Lung (tissue), 11 donors: ENCODE measurements at regions not wholly inside any gene's neighbourhood (a gene's known extent, or its start where the extent isn't known, plus 50 kb on each side); places are given as distances from the start of the nearest gene placed in this dataset.

Source experiments
- ATAC-seq: fragments of 200-7000 bp; cut with Tn5 transposase; one replicate; pipeline ENCODE4 v1.9.1; 2020; ENCODE audit warnings: moderate number of reproducible peaks; ENCODE audit not compliant: insufficient read depth, low FRiP score
- DNase-seq, 3 donors: peaks; one replicate each; pipeline ENCODE4 v3.0.0-alpha.2; 2013 to 2017
- H3K27ac ChIP-seq, 2 donors: one replicate each; pipeline ENCODE4 v1.5.1; 2013; ENCODE audit warnings: mild to moderate bottlenecking in 2 of 2, moderate library complexity in 2 of 2, control low read depth in 1 of 2, inconsistent platforms in 1 of 2, low read depth in 1 of 2, low read length in 1 of 2
- H3K27me3 ChIP-seq, 3 donors: one replicate each; pipeline ENCODE4 v1.5.1; 2013; ENCODE audit warnings: low read length in 2 of 3; ENCODE audit not compliant: control insufficient read depth in 3 of 3, insufficient read depth in 3 of 3
- H3K36me3 ChIP-seq, 4 donors: one replicate each; pipeline ENCODE4 v1.5.1; 2013; ENCODE audit warnings: low read length in 4 of 4, mild to moderate bottlenecking in 1 of 4, moderate library complexity in 1 of 4; ENCODE audit not compliant: control insufficient read depth in 4 of 4, insufficient read depth in 4 of 4
- H3K4me1 ChIP-seq, 5 donors: one replicate each; pipeline ENCODE4 v1.5.1; 2013; ENCODE audit warnings: low read length in 5 of 5, mild to moderate bottlenecking in 2 of 5, moderate library complexity in 1 of 5; ENCODE audit not compliant: control insufficient read depth in 5 of 5, insufficient read depth in 5 of 5
- H3K4me3 ChIP-seq: one replicate; pipeline ENCODE4 v1.5.1; 2013; ENCODE audit warnings: mild to moderate bottlenecking, control low read depth, moderate library complexity
- H3K9ac ChIP-seq, 2 donors: one replicate each; pipeline ENCODE4 v1.5.1; 2013; ENCODE audit warnings: low read length in 2 of 2, control low read depth in 1 of 2; ENCODE audit not compliant: insufficient read depth in 1 of 2
- H3K9me3 ChIP-seq, 4 donors: one replicate each; pipeline ENCODE4 v1.5.1; 2013; ENCODE audit warnings: low read length in 3 of 4, mild to moderate bottlenecking in 1 of 4, moderate library complexity in 1 of 4; ENCODE audit not compliant: control insufficient read depth in 4 of 4, insufficient read depth in 3 of 4
- WGBS, 2 donors: extraction: QIAGEN DNeasy Blood & Tissue Kit; methylation state at CpG; one replicate each; pipeline ENCODE4 v1.1.7; 2013; 5-methylcytosine and 5-hydroxymethylcytosine counted together
- TF ChIP-seq, protein P1 (sequence below): IDR thresholded peaks from 2 replicates; pipeline ENCODE4 v1.5.1; 2012; ENCODE audit warnings: mild to moderate bottlenecking; ENCODE audit errors: control extremely low read depth, extremely low read depth
- donor health status: control.
- donor health status: control.
- donor health status: Bipolar disorder and iron deficiency.
- donor health status: healthy.
- donor health status: DM: yes; HTN: yes; CAD: no.

DNA sequence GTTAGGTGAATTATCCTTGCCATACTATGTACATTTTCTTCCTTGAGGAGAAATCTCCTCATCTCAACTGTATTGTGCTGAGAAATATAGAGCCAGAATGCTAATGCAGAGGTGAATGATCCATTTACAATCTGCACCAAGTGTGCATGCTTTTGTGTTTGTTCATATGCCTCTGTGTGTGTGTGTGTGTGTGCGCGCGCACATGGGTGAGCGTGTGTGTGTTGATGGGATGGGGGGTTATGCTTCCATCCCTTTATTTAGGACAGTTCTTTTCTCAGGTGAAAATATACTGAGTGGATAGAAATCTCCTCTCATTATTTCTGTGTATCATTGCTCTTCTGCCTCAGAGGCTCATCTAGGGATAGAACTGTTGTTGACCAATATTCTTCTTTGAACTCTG, 626.1 kb downstream of the MCTP2 start:
- 95 to 98% methylated on average over 4 of the region's 4 CpGs for WGBS, 2 donors
- TF ChIP-seq, protein P1, sequence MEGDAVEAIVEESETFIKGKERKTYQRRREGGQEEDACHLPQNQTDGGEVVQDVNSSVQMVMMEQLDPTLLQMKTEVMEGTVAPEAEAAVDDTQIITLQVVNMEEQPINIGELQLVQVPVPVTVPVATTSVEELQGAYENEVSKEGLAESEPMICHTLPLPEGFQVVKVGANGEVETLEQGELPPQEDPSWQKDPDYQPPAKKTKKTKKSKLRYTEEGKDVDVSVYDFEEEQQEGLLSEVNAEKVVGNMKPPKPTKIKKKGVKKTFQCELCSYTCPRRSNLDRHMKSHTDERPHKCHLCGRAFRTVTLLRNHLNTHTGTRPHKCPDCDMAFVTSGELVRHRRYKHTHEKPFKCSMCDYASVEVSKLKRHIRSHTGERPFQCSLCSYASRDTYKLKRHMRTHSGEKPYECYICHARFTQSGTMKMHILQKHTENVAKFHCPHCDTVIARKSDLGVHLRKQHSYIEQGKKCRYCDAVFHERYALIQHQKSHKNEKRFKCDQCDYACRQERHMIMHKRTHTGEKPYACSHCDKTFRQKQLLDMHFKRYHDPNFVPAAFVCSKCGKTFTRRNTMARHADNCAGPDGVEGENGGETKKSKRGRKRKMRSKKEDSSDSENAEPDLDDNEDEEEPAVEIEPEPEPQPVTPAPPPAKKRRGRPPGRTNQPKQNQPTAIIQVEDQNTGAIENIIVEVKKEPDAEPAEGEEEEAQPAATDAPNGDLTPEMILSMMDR, result no peak
- no peak overlapping the region for H3K4me3 ChIP-seq
- H3K9me3 ChIP-seq, result peaks cover 0 to 2% (median 0%) of the 10 kb centered on the region in 4 donors
- no peak for DNase-seq
- H3K9ac ChIP-seq, result no peak overlapping the region
- no peak overlapping the region for H3K27ac ChIP-seq
- no peaks in the 10 kb centered on the region for H3K36me3 ChIP-seq
- no peaks in the 10 kb centered on the region for H3K4me1 ChIP-seq
- ATAC-seq, result no peak
- H3K27me3 ChIP-seq, result no peaks in the 10 kb centered on the region

DNA sequence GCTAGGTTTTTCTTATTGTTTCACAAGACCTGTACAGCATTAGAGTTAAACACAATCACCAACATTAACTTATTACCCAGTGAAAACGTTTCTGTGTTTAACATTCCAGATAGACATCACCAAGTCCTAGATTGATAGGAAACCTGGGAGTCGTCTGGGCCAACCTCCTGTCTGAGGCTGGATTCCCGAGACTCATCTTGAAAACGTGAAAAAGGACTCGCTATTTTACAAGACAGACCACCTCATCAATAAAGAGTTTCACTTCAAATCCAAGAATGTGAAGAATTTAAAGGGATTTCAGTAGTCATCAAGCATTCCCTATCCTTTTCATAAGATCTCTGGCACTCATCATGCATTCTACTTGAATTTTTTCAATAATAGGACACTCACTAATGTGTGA, 626.6 kb downstream of the MCTP2 start:
- ATAC-seq (no peak), DNase-seq (no peak)
- Histone ChIP-seq H3K4me1 (no peaks in the 10 kb centered on the region), H3K9me3 (peaks cover 0 to 2% (median 0%) of the 10 kb centered on the region in 4 donors), H3K9ac (no peak overlapping the region), H3K36me3 (no peaks in the 10 kb centered on the region), H3K27ac (no peak overlapping the region), H3K27me3 (no peaks in the 10 kb centered on the region), H3K4me3 (no peak overlapping the region)
- WGBS, 2 donors, result 55 to 71% methylated on average over 4 to 5 of the region's 5 CpGs
- TF ChIP-seq, protein P1, result no peak

DNA sequence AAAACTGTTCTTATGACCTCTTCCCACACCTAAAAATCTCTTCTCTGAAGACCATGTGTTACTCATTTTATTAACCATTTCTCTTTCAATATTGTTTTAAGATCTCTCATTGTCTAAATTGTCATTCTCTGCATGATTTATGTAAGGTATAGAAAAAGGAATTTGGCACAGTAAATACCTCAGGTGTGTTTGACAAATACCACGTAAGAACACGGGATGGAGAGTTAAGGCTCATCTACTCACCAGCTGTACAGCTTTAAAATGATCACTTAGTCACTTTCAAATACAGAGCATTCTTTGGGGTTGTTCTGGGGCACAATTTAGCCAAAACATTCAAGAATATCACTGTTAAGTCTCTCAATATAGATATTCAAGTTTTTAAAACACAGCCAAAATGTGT, 627.1 kb downstream of the MCTP2 start:
- Histone ChIP-seq H3K4me1 (no peaks in the 10 kb centered on the region), H3K9me3 (peaks cover 0 to 2% (median 0%) of the 10 kb centered on the region in 4 donors), H3K9ac (no peak overlapping the region), H3K27ac (no peak overlapping the region), H3K36me3 (no peaks in the 10 kb centered on the region), H3K27me3 (no peaks in the 10 kb centered on the region), H3K4me3 (no peak overlapping the region)
- ATAC-seq, result no peak
- no peak for DNase-seq
- TF ChIP-seq, protein P1, result no peak
- 61 to 81% methylated on average over 2 of the region's 2 CpGs for WGBS, 2 donors

DNA sequence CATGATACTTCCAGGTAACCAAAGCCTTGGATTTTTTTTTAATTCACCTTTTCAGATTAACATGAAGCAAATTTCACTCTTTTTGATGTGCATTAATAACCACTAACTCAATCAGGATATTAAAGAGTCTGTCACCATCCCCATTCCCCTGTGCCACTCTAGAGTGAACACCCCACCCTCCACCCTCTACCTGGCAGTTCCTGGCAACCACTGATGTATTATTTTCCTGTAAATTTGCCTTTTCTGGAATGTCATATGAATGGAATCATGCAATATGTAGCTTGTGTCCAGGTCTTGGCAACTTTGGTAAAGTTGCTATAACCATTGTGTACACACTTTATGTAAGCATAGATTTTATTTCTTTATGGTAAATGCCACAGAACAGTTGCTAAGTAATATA, 627.6 kb downstream of the MCTP2 start:
- no peak overlapping the region for H3K27ac ChIP-seq
- no peaks in the 10 kb centered on the region for H3K36me3 ChIP-seq
- no peak for DNase-seq
- ATAC-seq, result no peak
- H3K4me1 ChIP-seq, result no peaks in the 10 kb centered on the region
- H3K4me3 ChIP-seq, result no peak overlapping the region
- no peaks in the 10 kb centered on the region for H3K27me3 ChIP-seq
- TF ChIP-seq, protein P1, result no peak
- H3K9ac ChIP-seq, result no peak overlapping the region
- peaks cover 0 to 2% (median 0%) of the 10 kb centered on the region in 4 donors for H3K9me3 ChIP-seq
